ENCODE measurements at regions not wholly inside any gene's neighbourhood (a gene's known extent, or its start where the extent isn't known, plus 50 kb on each side); places are given as distances from the start of the nearest gene placed in this dataset.

- TF ChIP-seq POLR2A (IDR thresholded peaks at IDR 0.05; ENCODE audit: low read depth, low read length) (no peak), CTCF (IDR thresholded peaks at IDR 0.05; ENCODE audit: extremely low read depth in 1 of 2, insufficient read depth in 1 of 2, low read depth in 1 of 2, low read length in 2 of 2) (no peak), EZH2 (IDR thresholded peaks at IDR 0.05; ENCODE audit: borderline replicate concordance, low read depth, low read length, severe bottlenecking) (no peak)
Measured at GRCh38 chr12:115761784-115762183, 515.7 kb downstream of the MED13L start.

Data from endothelial cell of umbilical vein (primary cell).